Midbrain (tissue), 1 donor: ENCODE measurements at regions not wholly inside any gene's neighbourhood (a gene's known extent, or its start where the extent isn't known, plus 50 kb on each side); places are given as distances from the start of the nearest gene placed in this dataset.
"Not testable (repeated sequence)": the region's sequence is repeated elsewhere in the genome, so short reads cannot be mapped to it uniquely, and the experiment has no call there.

Experiments
- DNase-seq: peaks from one replicate; lab custom pipeline; 2025; lab: John Stamatoyannopoulos, UW

GRCh38 chr5:106006242-106006641 lies 1664.5 kb downstream of the EFNA5 start:
- no peak for DNase-seq

- not testable (repeated sequence) for DNase-seq
These were observed 1671.7 kb downstream of the EFNA5 start for GRCh38 chr5:105998991-105999390.

- no peak for DNase-seq
These were observed 1677.7 kb downstream of the EFNA5 start for GRCh38 chr5:105993027-105993426.

GRCh38 chr5:105982526-105982925 lies 1688.2 kb downstream of the EFNA5 start:
- DNase-seq = no peak

- DNase-seq = no peak
These were observed 1692.7 kb downstream of the EFNA5 start for GRCh38 chr5:105978011-105978410.

- no peak for DNase-seq
These were observed 1693.6 kb downstream of the EFNA5 start for GRCh38 chr5:105977163-105977562.

- no peak for DNase-seq
These were observed 1699.8 kb downstream of the EFNA5 start for GRCh38 chr5:105970919-105971318.

GRCh38 chr5:105968981-105969380 lies 1701.8 kb downstream of the EFNA5 start:
- no peak for DNase-seq

GRCh38 chr5:105963696-105964255 lies 1707.0 kb downstream of the EFNA5 start:
- no peak for DNase-seq

GRCh38 chr5:105961572-105961971 lies 1709.2 kb downstream of the EFNA5 start:
- DNase-seq = no peak

- DNase-seq = no peak
These were observed 1714.1 kb downstream of the EFNA5 start for GRCh38 chr5:105956456-105957196.

GRCh38 chr5:105954341-105954740 lies 1716.4 kb downstream of the EFNA5 start:
- DNase-seq = no peak

- no peak for DNase-seq
These were observed 1717.1 kb downstream of the EFNA5 start for GRCh38 chr5:105953616-105954015.

GRCh38 chr5:105952875-105953274 lies 1717.9 kb downstream of the EFNA5 start:
- no peak for DNase-seq

- no peak for DNase-seq
These were observed 1723.3 kb downstream of the EFNA5 start for GRCh38 chr5:105947461-105947860.

- no peak for DNase-seq
These were observed 1725.3 kb downstream of the EFNA5 start for GRCh38 chr5:105945203-105945972.

- no peak for DNase-seq
These were observed 1730.6 kb downstream of the EFNA5 start for GRCh38 chr5:105940181-105940580.

- no peak for DNase-seq
These were observed 1736.6 kb downstream of the EFNA5 start for GRCh38 chr5:105934171-105934570.

- no peak for DNase-seq
These were observed 1738.8 kb downstream of the EFNA5 start for GRCh38 chr5:105931881-105932421.

GRCh38 chr5:105929858-105930257 lies 1740.9 kb downstream of the EFNA5 start:
- no peak for DNase-seq

- DNase-seq = no peak
These were observed 1746.4 kb downstream of the EFNA5 start for GRCh38 chr5:105924366-105924765.

- no peak for DNase-seq
These were observed 1748.2 kb downstream of the EFNA5 start for GRCh38 chr5:105922574-105922973.

GRCh38 chr5:105922080-105922479 lies 1748.7 kb downstream of the EFNA5 start:
- no peak for DNase-seq
